HepG2 (cell line): ENCODE measurements at regions not wholly inside any gene's neighbourhood (a gene's known extent, or its start where the extent isn't known, plus 50 kb on each side); places are given as distances from the start of the nearest gene placed in this dataset.

ENCODE experiments used
- ATAC-seq: fragments of 200-7000 bp; cut with Tn5 transposase; 3 replicates; pipeline ENCODE4 v1.9.1; 2020; ENCODE audit warnings: mild to moderate bottlenecking, moderate library complexity
- BruUV-seq: library from RNA; stranded (reverse); fragments of 400-500 nt; replicated peaks from 2 replicates; lab custom pipeline; 2021; lab: Mats Ljungman, UMichigan
- CTCF ChIA-PET: fragments of 300-600 bp; formaldehyde crosslinking; extraction: SDS; loops from one replicate; lab custom pipeline; 2021; ENCODE audit warnings: low total read pairs, inconsistent platforms, low intra/inter-chr PET ratio; lab: Yijun Ruan, JAX
- POLR2A ChIA-PET: fragments of 350-600 bp; sonication (Branson Sonifier 250); formaldehyde crosslinking; loops from one replicate; lab custom pipeline; 2020; ENCODE audit warnings: antibody characterized with exemption, inconsistent platforms; lab: Yijun Ruan, JAX
- DNase-seq: peaks from one replicate; pipeline ENCODE4 v3.0.0-alpha.2; 2015; ENCODE audit warnings: low spot score
- FAIRE-seq: peaks from 3 replicates; lab custom pipeline; 2011; peaks lifted over from hg19 to GRCh38; lab: Jason Lieb, UNC
- H2AFZ ChIP-seq: one replicate; pipeline ENCODE4 v1.6.1; 2011; ENCODE audit warnings: low read length, inconsistent platforms
- H3K27ac ChIP-seq: fragments of 300-600 bp; 3 replicates; pipeline ENCODE4 v1.8.0; 2011; ENCODE audit warnings: mixed run types, mild to moderate bottlenecking, mixed read lengths, low read length, inconsistent platforms; ENCODE audit not compliant: insufficient read depth; ENCODE audit errors: extremely low read length
- H3K27me3 ChIP-seq, 2 experiments: fragments of 200-600 bp in 1 of 2; 2 replicates in 1 of 2; 3 replicates in 1 of 2; pipeline versions ENCODE4 v1.6.0 to v1.8.0; 2011; ENCODE audit warnings: low read length in 2 of 2, mild to moderate bottlenecking in 2 of 2, moderate library complexity in 2 of 2, inconsistent platforms in 1 of 2; ENCODE audit not compliant: insufficient read depth in 2 of 2, control insufficient read depth in 1 of 2
- H3K36me3 ChIP-seq, 2 experiments: fragments of 200-600 bp in 1 of 2; replicated peaks in 1 of 2; 2 replicates in 1 of 2; 3 replicates in 1 of 2; pipeline versions ENCODE4 v1.5.1 to v1.8.0; 2011; ENCODE audit warnings: low read length in 2 of 2, inconsistent platforms in 1 of 2; ENCODE audit not compliant: insufficient read depth in 2 of 2, control insufficient read depth in 1 of 2
- H3K4me1 ChIP-seq: 2 replicates; pipeline ENCODE4 v1.5.1; 2012; ENCODE audit warnings: low read length, inconsistent platforms; ENCODE audit not compliant: insufficient read depth
- H3K4me2 ChIP-seq: 2 replicates; pipeline ENCODE4 v1.6.0; 2011; ENCODE audit warnings: low read depth, low read length, inconsistent platforms
- H3K4me3 ChIP-seq, 3 experiments: fragments of 200-600 bp in 1 of 3; sonication (generic), shearing (Covaris generic) in 1 of 3; replicated peaks in 1 of 3; 2 replicates each; pipeline ENCODE4 v1.5.1; 2011 to 2016; ENCODE audit warnings: low read length in 3 of 3, inconsistent platforms in 2 of 3, low read depth in 2 of 3, mild to moderate bottlenecking in 2 of 3, control low read depth in 1 of 3, mixed read lengths in 1 of 3; ENCODE audit not compliant: insufficient read depth in 1 of 3
- H3K79me2 ChIP-seq: one replicate; pipeline ENCODE4 v1.6.1; 2011; ENCODE audit warnings: low read length, inconsistent platforms; ENCODE audit not compliant: insufficient read depth
- H3K9ac ChIP-seq: 2 replicates; pipeline ENCODE4 v1.6.0; 2011; ENCODE audit warnings: mild to moderate bottlenecking, low read depth, low read length, inconsistent platforms; ENCODE audit not compliant: insufficient read depth
- H3K9me3 ChIP-seq: 2 replicates; pipeline ENCODE4 v1.5.1; 2012; ENCODE audit warnings: mild to moderate bottlenecking, low read length
- H4K20me1 ChIP-seq: 2 replicates; pipeline ENCODE4 v1.6.0; 2011; ENCODE audit warnings: inconsistent platforms, mild to moderate bottlenecking, low read length, moderate library complexity; ENCODE audit not compliant: insufficient read depth
- ETV5 ChIP-seq: IDR thresholded peaks from 2 replicates; pipeline ENCODE4 v1.6.1; 2018; ENCODE audit warnings: missing biosample characterization, missing genetic modification reagents, inconsistent platforms, borderline replicate concordance
- MAFF ChIP-seq: IDR thresholded peaks from 2 replicates; pipeline ENCODE4 v1.6.1; 2011; ENCODE audit warnings: low read depth, low read length, improper control_type of control experiment
- SCMH1 ChIP-seq: sonication (generic); formaldehyde crosslinking; IDR thresholded peaks from 2 replicates; pipeline ENCODE4 v1.9.0; 2021; ENCODE audit warnings: missing genetic modification reagents, mild to moderate bottlenecking, borderline replicate concordance
- ZBTB38 ChIP-seq: sonication (generic); formaldehyde crosslinking; IDR thresholded peaks from 2 replicates; pipeline ENCODE4 v1.5.1; 2020; ENCODE audit warnings: mild to moderate bottlenecking, missing genetic modification reagents
- ZBTB40 ChIP-seq, 2 experiments: fragments of 450-650 bp in 1 of 2; sonication (generic) in 1 of 2; formaldehyde crosslinking in 1 of 2; IDR thresholded peaks; 2 replicates each; pipeline versions ENCODE4 v1.6.1 to v1.8.0; 2016 to 2022; ENCODE audit warnings: antibody characterized with exemption in 1 of 2, mild to moderate bottlenecking in 1 of 2, missing genetic modification reagents in 1 of 2
- ZNF121 ChIP-seq: sonication (generic); formaldehyde crosslinking; IDR thresholded peaks from 2 replicates; pipeline ENCODE4 v1.5.0; 2020; ENCODE audit warnings: mild to moderate bottlenecking, missing genetic modification reagents
- ZNF431 ChIP-seq: sonication (generic); formaldehyde crosslinking; IDR thresholded peaks from 2 replicates; pipeline ENCODE4 v1.9.0; 2022; ENCODE audit warnings: missing genetic modification reagents, low read depth, mild to moderate bottlenecking, borderline replicate concordance
- WGBS: methylation state at CpG from one replicate; pipeline ENCODE4 v1.1.6; 2017; ENCODE audit warnings: low lambda C conversion rate; 5-methylcytosine and 5-hydroxymethylcytosine counted together
- in situ Hi-C: cut with HindIII; loops from 2 replicates; pipeline ENCODE4 v1.10.0; 2017; ENCODE audit warnings: low pct_unique_long_range_greater_than_20kb; ENCODE audit not compliant: extremely low pct_ligation_motif_present
- intact Hi-C: fragments of 100-400 bp; cut with micrococcal nuclease; formaldehyde crosslinking; loops from one replicate; pipeline ENCODE4 v1.10.0; 2022; ENCODE audit not compliant: unreplicated experiment

GRCh38 chr6:30824698-30825097, 59.6 kb upstream of the DDR1 start:
- H3K9me3 ChIP-seq, result no peaks in the 10 kb centered on the region
- no peaks in the 10 kb centered on the region for H3K27me3 ChIP-seq
- POLR2A ChIA-PET, result interaction anchor here (0.7 to 1.6 kb wide), 2 partner anchors 80 to 256 kb away, joined by 4 read pairs; partner anchors contain the start of gene IER3
- no TSS peak for BruUV-seq
- FAIRE-seq (no peak), ATAC-seq (no peak), DNase-seq (no peak)
- no peaks in the 10 kb centered on the region for H3K79me2 ChIP-seq
- no peak overlapping the region for H3K4me3 ChIP-seq
- in situ Hi-C loops (loop anchor here (5.0 kb wide), 3 partner anchors 53 to 263 kb away; partner anchors contain the start of genes FLOT1 and IER3), intact Hi-C loops (loop anchor here (5.0 to 10.0 kb wide), 2 partner anchors 150 to 243 kb away; partner anchors contain the start of gene DHX16)
- 89% methylated on average over 7 of the region's 7 CpGs for WGBS
- no peak overlapping the region for H3K9ac ChIP-seq
- H3K36me3 ChIP-seq, result no peaks in the 10 kb centered on the region
- TF ChIP-seq ZBTB38 (CRISPR knock-in tag) (peak; percentile 25; the same call in 1 of the 2 replicates), SCMH1 (CRISPR knock-in tag) (no peak), MAFF (0 out of 2 replicates have a peak, but pooled peaks have one; percentile 0)
- H2AFZ ChIP-seq, result no peak overlapping the region
- no peaks in the 10 kb centered on the region for H4K20me1 ChIP-seq
- no peak overlapping the region for H3K27ac ChIP-seq
- H3K4me2 ChIP-seq, result no peak overlapping the region
- CTCF ChIA-PET, result no interaction called here
- H3K4me1 ChIP-seq, result peaks cover 87% of the 10 kb centered on the region

GRCh38 chr6:30823534-30823865, 60.8 kb upstream of the DDR1 start:
- no peak for DNase-seq
- Histone ChIP-seq H3K36me3 (no peaks in the 10 kb centered on the region), H3K4me3 (no peak overlapping the region), H3K27me3 (no peaks in the 10 kb centered on the region), H3K4me2 (peak overlapping the region; percentile 73; the same call in 1 of the 2 replicates), H3K4me1 (peaks cover 79% of the 10 kb centered on the region), H4K20me1 (no peaks in the 10 kb centered on the region), H3K79me2 (no peaks in the 10 kb centered on the region), H3K27ac (peak overlapping the region; percentile 79), H3K9me3 (no peaks in the 10 kb centered on the region), H2AFZ (no peak overlapping the region), H3K9ac (no peak overlapping the region)
- POLR2A ChIA-PET, result interaction anchor here (0.7 to 4.3 kb wide), 7 partner anchors 31 to 128 kb away, joined by 3 to 71 read pairs (median 5); partner anchors contain the start of genes FLOT1 and IER3
- WGBS, result 93% methylated on average over 4 of the region's 4 CpGs
- CTCF ChIA-PET, result interaction anchor here (2.6 kb wide), 1 partner anchor 54 kb away, joined by 14 read pairs; no protein-coding TSS in a partner anchor
- FAIRE-seq, result no peak
- no peak for ATAC-seq
- in situ Hi-C loops (no loop called here), intact Hi-C loops (loop anchor here (10.0 kb wide), 1 partner anchor 149 kb away; the partner anchor contains the start of gene DHX16)
- BruUV-seq, result no TSS peak
- no peak for TF ChIP-seq ETV5 (CRISPR knock-in tag)
- TF ChIP-seq ZNF121 (CRISPR knock-in tag), result 0 out of 2 replicates have a peak, but pooled peaks have one; percentile 19
- TF ChIP-seq ZNF431 (CRISPR knock-in tag), result no peak
- TF ChIP-seq ZBTB40 (IDR thresholded peaks at IDR 0.05), result no peak
- 0 out of 2 replicates have a peak, but pooled peaks have one; percentile 14 for TF ChIP-seq ZBTB40 (CRISPR knock-in tag; IDR thresholded peaks at IDR 0.05)
